ENCODE measurements at regions not wholly inside any gene's neighbourhood (a gene's known extent, or its start where the extent isn't known, plus 50 kb on each side); places are given as distances from the start of the nearest gene placed in this dataset.
"Not testable (repeated sequence)": the region's sequence is repeated elsewhere in the genome, so short reads cannot be mapped to it uniquely, and the experiment has no call there.

DNA sequence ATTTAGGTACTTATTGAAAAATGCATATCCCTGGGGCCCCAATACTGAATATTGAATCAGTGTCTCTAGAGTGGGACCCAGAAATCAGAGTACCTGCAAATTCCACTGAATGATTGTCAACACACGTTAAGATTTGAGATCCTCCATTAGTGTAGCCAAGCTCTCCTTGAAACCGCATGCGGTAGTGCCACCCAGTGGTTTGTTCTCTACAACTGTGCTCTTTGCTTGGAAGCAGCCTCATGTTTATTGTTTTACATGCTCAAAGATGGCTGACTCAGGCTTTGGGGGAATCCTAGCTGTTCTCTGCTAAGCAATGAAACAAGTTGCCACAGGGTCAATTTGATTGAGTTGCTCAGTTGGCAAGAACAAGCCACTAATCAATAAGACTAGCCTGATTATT, 340.2 kb upstream of the CELF2 start:
- no peak overlapping the region for H3K4me3 ChIP-seq (ENCODE audit: low read length)
- H3K27me3 ChIP-seq (ENCODE audit: insufficient read depth, low read length) = no peaks in the 10 kb centered on the region
- H3K9me3 ChIP-seq (ENCODE audit: low read depth, low read length) = no peaks in the 10 kb centered on the region
- H3K4me1 ChIP-seq (ENCODE audit: insufficient read depth, low read length) = no peaks in the 10 kb centered on the region

GRCh38 chr10:10680496-10680895, 337.2 kb upstream of the CELF2 start:
- no peaks in the 10 kb centered on the region for H3K4me1 ChIP-seq (ENCODE audit: insufficient read depth, low read length)
- H3K27me3 ChIP-seq (ENCODE audit: insufficient read depth, low read length) = no peaks in the 10 kb centered on the region
- H3K4me3 ChIP-seq (ENCODE audit: low read length) = no peak overlapping the region
- H3K9me3 ChIP-seq (ENCODE audit: low read depth, low read length) = no peaks in the 10 kb centered on the region

GRCh38 chr10:10684972-10685371, 332.7 kb upstream of the CELF2 start:
- Histone ChIP-seq H3K27me3 (ENCODE audit: insufficient read depth, low read length) (no peaks in the 10 kb centered on the region), H3K4me1 (ENCODE audit: insufficient read depth, low read length) (no peaks in the 10 kb centered on the region), H3K9me3 (ENCODE audit: low read depth, low read length) (no peaks in the 10 kb centered on the region), H3K4me3 (ENCODE audit: low read length) (no peak overlapping the region)

- H3K27me3 ChIP-seq (ENCODE audit: insufficient read depth, low read length) = no peaks in the 10 kb centered on the region
- no peaks in the 10 kb centered on the region for H3K4me1 ChIP-seq (ENCODE audit: insufficient read depth, low read length)
- no peaks in the 10 kb centered on the region for H3K9me3 ChIP-seq (ENCODE audit: low read depth, low read length)
- no peak overlapping the region for H3K4me3 ChIP-seq (ENCODE audit: low read length)
Observed at GRCh38 chr10:10685566-10685965, 332.1 kb upstream of the CELF2 start.

DNA sequence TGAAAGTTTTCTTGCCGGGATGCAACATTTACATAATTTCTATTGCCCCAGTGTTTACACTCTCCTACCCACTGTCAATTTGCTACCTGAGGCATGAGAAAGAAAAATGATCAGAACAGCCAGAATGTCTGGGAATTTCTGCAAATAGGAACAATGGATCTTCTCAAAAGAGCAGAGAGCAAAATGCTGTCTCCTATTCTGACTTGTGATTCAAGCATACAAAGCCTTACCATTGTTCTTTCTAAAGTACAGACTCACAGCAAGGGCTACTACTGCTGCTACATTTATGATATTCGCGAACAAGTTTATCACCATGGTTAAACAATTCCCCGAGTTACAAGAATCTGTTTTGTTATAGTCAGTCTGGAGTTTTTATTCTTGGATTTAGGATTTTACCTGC, 329.9 kb upstream of the CELF2 start:
- Histone ChIP-seq H3K4me3 (ENCODE audit: low read length) (no peak overlapping the region), H3K4me1 (ENCODE audit: insufficient read depth, low read length) (no peaks in the 10 kb centered on the region), H3K9me3 (ENCODE audit: low read depth, low read length) (no peaks in the 10 kb centered on the region), H3K27me3 (ENCODE audit: insufficient read depth, low read length) (no peaks in the 10 kb centered on the region)

DNA sequence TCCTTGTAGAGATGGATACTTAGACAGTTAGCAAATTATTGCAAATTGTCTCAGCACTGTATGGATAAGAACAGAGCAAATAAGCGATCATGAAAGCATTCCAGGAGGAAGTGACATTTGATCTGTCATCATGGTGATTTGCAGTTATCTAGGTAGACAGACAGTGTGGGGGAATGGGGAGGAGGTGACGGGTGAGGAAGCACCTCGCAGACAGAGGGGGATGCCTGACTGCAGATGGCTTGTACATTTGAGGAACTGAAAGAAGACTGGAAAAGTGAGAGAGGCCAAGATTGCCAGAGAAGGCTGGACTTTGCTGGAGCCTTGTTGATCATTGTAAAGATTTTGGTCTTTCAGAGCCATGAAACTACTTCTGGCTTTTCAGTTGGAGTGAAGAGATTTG, 318.2 kb upstream of the CELF2 start:
- no peak overlapping the region for H3K4me3 ChIP-seq (ENCODE audit: low read length)
- no peaks in the 10 kb centered on the region for H3K27me3 ChIP-seq (ENCODE audit: insufficient read depth, low read length)
- peaks cover 5% of the 10 kb centered on the region for H3K4me1 ChIP-seq (ENCODE audit: insufficient read depth, low read length)
- no peaks in the 10 kb centered on the region for H3K9me3 ChIP-seq (ENCODE audit: low read depth, low read length)

GRCh38 chr10:10701084-10701611, 316.5 kb upstream of the CELF2 start:
- H3K4me1 ChIP-seq (ENCODE audit: insufficient read depth, low read length) = peaks cover 5% of the 10 kb centered on the region
- no peak overlapping the region for H3K4me3 ChIP-seq (ENCODE audit: low read length)
- H3K27me3 ChIP-seq (ENCODE audit: insufficient read depth, low read length) = no peaks in the 10 kb centered on the region
- no peaks in the 10 kb centered on the region for H3K9me3 ChIP-seq (ENCODE audit: low read depth, low read length)

GRCh38 chr10:10702211-10702610, 315.5 kb upstream of the CELF2 start:
- no peak overlapping the region for H3K4me3 ChIP-seq (ENCODE audit: low read length)

GRCh38 chr10:10703382-10703781, 314.3 kb upstream of the CELF2 start:
- Histone ChIP-seq H3K9me3 (ENCODE audit: low read depth, low read length) (no peaks in the 10 kb centered on the region), H3K27me3 (ENCODE audit: insufficient read depth, low read length) (no peaks in the 10 kb centered on the region), H3K4me1 (ENCODE audit: insufficient read depth, low read length) (peaks cover 5% of the 10 kb centered on the region), H3K4me3 (ENCODE audit: low read length) (no peak overlapping the region)

More at GRCh38 chr10:10702211-10702610, 315.5 kb upstream of the CELF2 start:
- Histone ChIP-seq H3K27me3 (ENCODE audit: insufficient read depth, low read length) (no peaks in the 10 kb centered on the region), H3K9me3 (ENCODE audit: low read depth, low read length) (no peaks in the 10 kb centered on the region), H3K4me1 (ENCODE audit: insufficient read depth, low read length) (peaks cover 5% of the 10 kb centered on the region)

GRCh38 chr10:10712155-10712704, 305.4 kb upstream of the CELF2 start:
- no peaks in the 10 kb centered on the region for H3K4me1 ChIP-seq (ENCODE audit: insufficient read depth, low read length)

GRCh38 chr10:10714327-10714726, 303.3 kb upstream of the CELF2 start:
- no peaks in the 10 kb centered on the region for H3K27me3 ChIP-seq (ENCODE audit: insufficient read depth, low read length)
- H3K9me3 ChIP-seq (ENCODE audit: low read depth, low read length) = no peaks in the 10 kb centered on the region
- H3K4me3 ChIP-seq (ENCODE audit: low read length) = no peak overlapping the region
- H3K4me1 ChIP-seq (ENCODE audit: insufficient read depth, low read length) = no peaks in the 10 kb centered on the region

More at GRCh38 chr10:10712155-10712704, 305.4 kb upstream of the CELF2 start:
- no peaks in the 10 kb centered on the region for H3K27me3 ChIP-seq (ENCODE audit: insufficient read depth, low read length)
- H3K4me3 ChIP-seq (ENCODE audit: low read length) = no peak overlapping the region
- no peaks in the 10 kb centered on the region for H3K9me3 ChIP-seq (ENCODE audit: low read depth, low read length)

DNA sequence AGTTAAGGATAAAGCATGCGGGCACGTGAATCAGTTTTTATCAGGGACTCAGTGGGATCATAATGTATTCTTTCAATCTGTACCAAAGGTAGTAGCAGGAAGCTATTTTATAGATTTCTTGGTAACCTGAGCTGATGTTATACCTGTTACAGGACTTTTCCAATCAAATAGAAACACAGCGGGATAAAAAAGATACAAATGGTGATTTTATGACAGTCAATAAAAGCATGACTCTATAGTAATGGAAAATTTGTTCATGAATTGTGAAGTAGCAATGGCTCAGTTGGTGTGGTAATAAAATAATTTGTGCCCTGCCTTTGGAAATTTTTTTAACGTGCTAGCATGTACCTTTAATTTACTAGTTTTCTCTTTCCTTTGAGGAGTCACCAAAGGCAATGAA, 300.7 kb upstream of the CELF2 start:
- Histone ChIP-seq H3K4me1 (ENCODE audit: insufficient read depth, low read length) (no peaks in the 10 kb centered on the region), H3K4me3 (ENCODE audit: low read length) (no peak overlapping the region), H3K9me3 (ENCODE audit: low read depth, low read length) (no peaks in the 10 kb centered on the region), H3K27me3 (ENCODE audit: insufficient read depth, low read length) (no peaks in the 10 kb centered on the region)

DNA sequence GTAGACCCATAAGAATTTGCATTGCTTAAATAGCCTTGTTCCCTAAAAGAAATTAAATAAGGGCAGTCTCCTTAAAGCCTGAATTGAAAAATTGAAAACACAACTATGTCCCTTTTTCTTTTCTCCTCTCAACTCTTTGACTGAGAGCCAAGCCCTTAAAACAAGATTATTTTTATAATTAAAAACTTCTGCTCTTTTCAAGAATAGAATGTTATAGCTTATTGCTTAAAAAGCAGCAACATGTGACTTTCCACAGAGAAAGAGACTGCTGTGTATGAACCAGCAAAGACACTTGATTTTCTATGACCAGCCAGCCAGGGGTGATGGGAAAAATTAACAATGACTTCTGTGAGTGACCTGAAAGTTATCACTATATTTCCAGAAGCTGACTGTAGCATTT, 295.2 kb upstream of the CELF2 start:
- Histone ChIP-seq H3K4me1 (ENCODE audit: insufficient read depth, low read length) (no peaks in the 10 kb centered on the region), H3K9me3 (ENCODE audit: low read depth, low read length) (no peaks in the 10 kb centered on the region), H3K4me3 (ENCODE audit: low read length) (no peak overlapping the region), H3K27me3 (ENCODE audit: insufficient read depth, low read length) (no peaks in the 10 kb centered on the region)

GRCh38 chr10:10725196-10725595, 292.5 kb upstream of the CELF2 start:
- Histone ChIP-seq H3K9me3 (ENCODE audit: low read depth, low read length) (no peaks in the 10 kb centered on the region), H3K4me3 (ENCODE audit: low read length) (no peak overlapping the region), H3K27me3 (ENCODE audit: insufficient read depth, low read length) (no peaks in the 10 kb centered on the region), H3K4me1 (ENCODE audit: insufficient read depth, low read length) (no peaks in the 10 kb centered on the region)

- Histone ChIP-seq H3K4me3 (ENCODE audit: low read length) (no peak overlapping the region), H3K4me1 (ENCODE audit: insufficient read depth, low read length) (no peaks in the 10 kb centered on the region), H3K9me3 (ENCODE audit: low read depth, low read length) (no peaks in the 10 kb centered on the region), H3K27me3 (ENCODE audit: insufficient read depth, low read length) (no peaks in the 10 kb centered on the region)
Observed at GRCh38 chr10:10726101-10726500, 291.6 kb upstream of the CELF2 start.

- not testable (repeated sequence) for H3K27me3 ChIP-seq (ENCODE audit: insufficient read depth, low read length); H3K4me1 ChIP-seq (ENCODE audit: insufficient read depth, low read length); H3K9me3 ChIP-seq (ENCODE audit: low read depth, low read length); H3K4me3 ChIP-seq (ENCODE audit: low read length)
Observed at GRCh38 chr10:10727411-10727810, 290.3 kb upstream of the CELF2 start.

Measured in mononuclear cell (primary cell).